Ishikawa (cell line): ENCODE measurements at regions not wholly inside any gene's neighbourhood (a gene's known extent, or its start where the extent isn't known, plus 50 kb on each side); places are given as distances from the start of the nearest gene placed in this dataset.

ENCODE experiments used
- CREB1 ChIP-seq: IDR thresholded peaks from 2 replicates; pipeline ENCODE4 v1.6.1; 2012; ENCODE audit warnings: low read depth
- EP300 ChIP-seq: IDR thresholded peaks from 2 replicates; pipeline ENCODE4 v1.6.1; 2012; ENCODE audit warnings: borderline replicate concordance
- FOXM1 ChIP-seq: IDR thresholded peaks from 2 replicates; pipeline ENCODE4 v1.6.1; 2012; ENCODE audit warnings: low read depth, borderline replicate concordance
- NFIC ChIP-seq: IDR thresholded peaks from 2 replicates; pipeline ENCODE4 v1.6.1; 2012
- RAD21 ChIP-seq: IDR thresholded peaks from 2 replicates; pipeline ENCODE4 v1.6.1; 2012; ENCODE audit warnings: low read depth
- TAF1 ChIP-seq: IDR thresholded peaks from 2 replicates; pipeline ENCODE4 v1.6.1; 2012; ENCODE audit warnings: low read depth, mild to moderate bottlenecking
- TCF12 ChIP-seq: IDR thresholded peaks from 2 replicates; pipeline ENCODE4 v1.6.1; 2012; ENCODE audit warnings: low read depth
- TEAD4 ChIP-seq: IDR thresholded peaks from 2 replicates; pipeline ENCODE4 v1.6.1; 2012
- YY1 ChIP-seq: IDR thresholded peaks from 2 replicates; pipeline ENCODE4 v1.6.1; 2012; ENCODE audit warnings: low read depth
- TF ChIP-seq, protein P1 (sequence below): IDR thresholded peaks from 2 replicates; pipeline ENCODE4 v1.6.1; 2012; ENCODE audit warnings: low read depth, mild to moderate bottlenecking
- TF ChIP-seq, protein P2 (sequence below): IDR thresholded peaks from 2 replicates; pipeline ENCODE4 v1.6.1; 2012
- TF ChIP-seq, protein P3 (sequence below): IDR thresholded peaks from 2 replicates; pipeline ENCODE4 v1.6.1; 2012

DNA sequence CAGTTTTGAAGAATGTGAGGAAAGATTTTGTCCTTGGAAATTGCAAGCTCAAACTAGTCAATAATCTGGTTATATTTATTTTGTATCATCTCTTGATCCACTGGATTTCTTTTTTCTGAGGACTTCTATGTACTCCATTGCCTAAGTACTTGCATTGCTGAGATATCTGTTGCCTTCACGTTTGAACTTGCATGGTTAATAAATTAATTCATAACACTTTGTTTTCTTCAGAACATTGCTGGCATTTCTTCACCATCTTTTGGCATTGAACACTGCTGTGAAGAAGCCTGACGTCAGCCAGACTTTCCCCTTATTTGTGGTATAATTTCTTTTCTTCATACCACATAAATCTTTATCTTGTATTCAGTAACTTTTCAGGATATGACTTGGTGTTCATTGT is 246.0 kb upstream of the KIF2A start:
- TF ChIP-seq NFIC (no peak), FOXM1 (no peak), YY1 (no peak), EP300 (no peak), CREB1 (no peak), RAD21 (no peak), TEAD4 (no peak), TAF1 (no peak), TCF12 (no peak)
- TF ChIP-seq, protein P1, sequence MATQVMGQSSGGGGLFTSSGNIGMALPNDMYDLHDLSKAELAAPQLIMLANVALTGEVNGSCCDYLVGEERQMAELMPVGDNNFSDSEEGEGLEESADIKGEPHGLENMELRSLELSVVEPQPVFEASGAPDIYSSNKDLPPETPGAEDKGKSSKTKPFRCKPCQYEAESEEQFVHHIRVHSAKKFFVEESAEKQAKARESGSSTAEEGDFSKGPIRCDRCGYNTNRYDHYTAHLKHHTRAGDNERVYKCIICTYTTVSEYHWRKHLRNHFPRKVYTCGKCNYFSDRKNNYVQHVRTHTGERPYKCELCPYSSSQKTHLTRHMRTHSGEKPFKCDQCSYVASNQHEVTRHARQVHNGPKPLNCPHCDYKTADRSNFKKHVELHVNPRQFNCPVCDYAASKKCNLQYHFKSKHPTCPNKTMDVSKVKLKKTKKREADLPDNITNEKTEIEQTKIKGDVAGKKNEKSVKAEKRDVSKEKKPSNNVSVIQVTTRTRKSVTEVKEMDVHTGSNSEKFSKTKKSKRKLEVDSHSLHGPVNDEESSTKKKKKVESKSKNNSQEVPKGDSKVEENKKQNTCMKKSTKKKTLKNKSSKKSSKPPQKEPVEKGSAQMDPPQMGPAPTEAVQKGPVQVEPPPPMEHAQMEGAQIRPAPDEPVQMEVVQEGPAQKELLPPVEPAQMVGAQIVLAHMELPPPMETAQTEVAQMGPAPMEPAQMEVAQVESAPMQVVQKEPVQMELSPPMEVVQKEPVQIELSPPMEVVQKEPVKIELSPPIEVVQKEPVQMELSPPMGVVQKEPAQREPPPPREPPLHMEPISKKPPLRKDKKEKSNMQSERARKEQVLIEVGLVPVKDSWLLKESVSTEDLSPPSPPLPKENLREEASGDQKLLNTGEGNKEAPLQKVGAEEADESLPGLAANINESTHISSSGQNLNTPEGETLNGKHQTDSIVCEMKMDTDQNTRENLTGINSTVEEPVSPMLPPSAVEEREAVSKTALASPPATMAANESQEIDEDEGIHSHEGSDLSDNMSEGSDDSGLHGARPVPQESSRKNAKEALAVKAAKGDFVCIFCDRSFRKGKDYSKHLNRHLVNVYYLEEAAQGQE = no peak
- TF ChIP-seq, protein P2, sequence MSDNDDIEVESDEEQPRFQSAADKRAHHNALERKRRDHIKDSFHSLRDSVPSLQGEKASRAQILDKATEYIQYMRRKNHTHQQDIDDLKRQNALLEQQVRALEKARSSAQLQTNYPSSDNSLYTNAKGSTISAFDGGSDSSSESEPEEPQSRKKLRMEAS = no peak
- TF ChIP-seq, protein P3, sequence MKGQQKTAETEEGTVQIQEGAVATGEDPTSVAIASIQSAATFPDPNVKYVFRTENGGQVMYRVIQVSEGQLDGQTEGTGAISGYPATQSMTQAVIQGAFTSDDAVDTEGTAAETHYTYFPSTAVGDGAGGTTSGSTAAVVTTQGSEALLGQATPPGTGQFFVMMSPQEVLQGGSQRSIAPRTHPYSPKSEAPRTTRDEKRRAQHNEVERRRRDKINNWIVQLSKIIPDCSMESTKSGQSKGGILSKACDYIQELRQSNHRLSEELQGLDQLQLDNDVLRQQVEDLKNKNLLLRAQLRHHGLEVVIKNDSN = no peak
